ENCODE measurements at regions not wholly inside any gene's neighbourhood (a gene's known extent, or its start where the extent isn't known, plus 50 kb on each side); places are given as distances from the start of the nearest gene placed in this dataset.

GRCh38 chrX:78496483-78496882, 162.6 kb downstream of the RTL3 start:
- Histone ChIP-seq H3K4me1 (ENCODE audit: control insufficient read depth, insufficient read depth, low read length, poor library complexity, severe bottlenecking) (no peaks in the 10 kb centered on the region), H3K9me3 (ENCODE audit: control insufficient read depth, low read length) (no peaks in the 10 kb centered on the region), H3K36me3 (ENCODE audit: control insufficient read depth, insufficient read depth, low read length) (no peaks in the 10 kb centered on the region), H3K27ac (ENCODE audit: low read depth, low read length, severe bottlenecking) (no peak overlapping the region), H3K4me3 (ENCODE audit: extremely low read depth, insufficient read depth, low read length, poor library complexity, severe bottlenecking) (no peak overlapping the region)
- whole genome bisulfite sequencing, 2 experiments (ENCODE audit: insufficient coverage in 2 of 2) = no CpG with 5 or more reads among the region's 2 CpGs

GRCh38 chrX:78493180-78493579, 165.8 kb upstream of the CYSLTR1 start:
- no CpG with 5 or more reads among the region's 2 CpGs for WGBS, 2 experiments (ENCODE audit: insufficient coverage in 2 of 2)
- Histone ChIP-seq H3K4me1 (ENCODE audit: control insufficient read depth, insufficient read depth, low read length, poor library complexity, severe bottlenecking) (no peaks in the 10 kb centered on the region), H3K27ac (ENCODE audit: low read depth, low read length, severe bottlenecking) (no peak overlapping the region), H3K36me3 (ENCODE audit: control insufficient read depth, insufficient read depth, low read length) (no peaks in the 10 kb centered on the region), H3K9me3 (ENCODE audit: control insufficient read depth, low read length) (no peaks in the 10 kb centered on the region), H3K4me3 (ENCODE audit: extremely low read depth, insufficient read depth, low read length, poor library complexity, severe bottlenecking) (no peak overlapping the region)

- Histone ChIP-seq H3K27ac (ENCODE audit: low read depth, low read length, severe bottlenecking) (no peak overlapping the region), H3K4me3 (ENCODE audit: extremely low read depth, insufficient read depth, low read length, poor library complexity, severe bottlenecking) (no peak overlapping the region), H3K9me3 (ENCODE audit: control insufficient read depth, low read length) (no peaks in the 10 kb centered on the region), H3K36me3 (ENCODE audit: control insufficient read depth, insufficient read depth, low read length) (no peaks in the 10 kb centered on the region), H3K4me1 (ENCODE audit: control insufficient read depth, insufficient read depth, low read length, poor library complexity, severe bottlenecking) (no peaks in the 10 kb centered on the region)
- WGBS, 2 experiments (ENCODE audit: insufficient coverage in 2 of 2) = no CpG with 5 or more reads among the region's 2 CpGs
These were observed 149.3 kb upstream of the CYSLTR1 start for GRCh38 chrX:78476701-78477100.

- peaks cover 4% of the 10 kb centered on the region for H3K9me3 ChIP-seq (ENCODE audit: control insufficient read depth, low read length)
- no peaks in the 10 kb centered on the region for H3K36me3 ChIP-seq (ENCODE audit: control insufficient read depth, insufficient read depth, low read length)
- no CpG with 5 or more reads among the region's 1 CpG for WGBS, 2 experiments (ENCODE audit: insufficient coverage in 2 of 2)
- no peak overlapping the region for H3K27ac ChIP-seq (ENCODE audit: low read depth, low read length, severe bottlenecking)
- H3K4me1 ChIP-seq (ENCODE audit: control insufficient read depth, insufficient read depth, low read length, poor library complexity, severe bottlenecking) = no peaks in the 10 kb centered on the region
- H3K4me3 ChIP-seq (ENCODE audit: extremely low read depth, insufficient read depth, low read length, poor library complexity, severe bottlenecking) = no peak overlapping the region
These were observed 129.5 kb upstream of the CYSLTR1 start for GRCh38 chrX:78456909-78457308.

- Histone ChIP-seq H3K9me3 (ENCODE audit: control insufficient read depth, low read length) (peaks cover 4% of the 10 kb centered on the region), H3K4me1 (ENCODE audit: control insufficient read depth, insufficient read depth, low read length, poor library complexity, severe bottlenecking) (no peaks in the 10 kb centered on the region), H3K4me3 (ENCODE audit: extremely low read depth, insufficient read depth, low read length, poor library complexity, severe bottlenecking) (no peak overlapping the region), H3K27ac (ENCODE audit: low read depth, low read length, severe bottlenecking) (no peak overlapping the region), H3K36me3 (ENCODE audit: control insufficient read depth, insufficient read depth, low read length) (no peaks in the 10 kb centered on the region)
- WGBS, 2 experiments (ENCODE audit: insufficient coverage in 2 of 2) = 80 to 92% methylated on average over 1 to 2 of the region's 4 CpGs
These were observed 128.5 kb upstream of the CYSLTR1 start for GRCh38 chrX:78455901-78456300.

GRCh38 chrX:78452356-78452755, 124.9 kb upstream of the CYSLTR1 start:
- Histone ChIP-seq H3K9me3 (ENCODE audit: control insufficient read depth, low read length) (no peaks in the 10 kb centered on the region), H3K4me3 (ENCODE audit: extremely low read depth, insufficient read depth, low read length, poor library complexity, severe bottlenecking) (no peak overlapping the region), H3K36me3 (ENCODE audit: control insufficient read depth, insufficient read depth, low read length) (no peaks in the 10 kb centered on the region)

GRCh38 chrX:78437621-78438020, 110.2 kb upstream of the CYSLTR1 start:
- WGBS, 2 experiments (ENCODE audit: insufficient coverage in 2 of 2) = no CpG with 5 or more reads among the region's 2 CpGs
- Histone ChIP-seq H3K4me3 (ENCODE audit: extremely low read depth, insufficient read depth, low read length, poor library complexity, severe bottlenecking) (no peak overlapping the region), H3K4me1 (ENCODE audit: control insufficient read depth, insufficient read depth, low read length, poor library complexity, severe bottlenecking) (no peaks in the 10 kb centered on the region), H3K36me3 (ENCODE audit: control insufficient read depth, insufficient read depth, low read length) (no peaks in the 10 kb centered on the region), H3K9me3 (ENCODE audit: control insufficient read depth, low read length) (no peaks in the 10 kb centered on the region), H3K27ac (ENCODE audit: low read depth, low read length, severe bottlenecking) (no peak overlapping the region)

More at GRCh38 chrX:78452356-78452755, 124.9 kb upstream of the CYSLTR1 start:
- no peaks in the 10 kb centered on the region for H3K4me1 ChIP-seq (ENCODE audit: control insufficient read depth, insufficient read depth, low read length, poor library complexity, severe bottlenecking)
- no peak overlapping the region for H3K27ac ChIP-seq (ENCODE audit: low read depth, low read length, severe bottlenecking)

- Histone ChIP-seq H3K9me3 (ENCODE audit: control insufficient read depth, low read length) (no peaks in the 10 kb centered on the region), H3K4me3 (ENCODE audit: extremely low read depth, insufficient read depth, low read length, poor library complexity, severe bottlenecking) (no peak overlapping the region), H3K27ac (ENCODE audit: low read depth, low read length, severe bottlenecking) (no peak overlapping the region), H3K4me1 (ENCODE audit: control insufficient read depth, insufficient read depth, low read length, poor library complexity, severe bottlenecking) (no peaks in the 10 kb centered on the region), H3K36me3 (ENCODE audit: control insufficient read depth, insufficient read depth, low read length) (no peaks in the 10 kb centered on the region)
- no CpG with 5 or more reads among the region's 3 CpGs for WGBS, 2 experiments (ENCODE audit: insufficient coverage in 2 of 2)
These were observed 101.8 kb upstream of the CYSLTR1 start for GRCh38 chrX:78429172-78429571.

- 80% methylated on average over 1 of the region's 2 CpGs; no CpG with 5 or more reads in 1 of the 2 experiments for WGBS, 2 experiments (ENCODE audit: insufficient coverage in 2 of 2)
- peaks cover 6% of the 10 kb centered on the region for H3K9me3 ChIP-seq (ENCODE audit: control insufficient read depth, low read length)
- no peak overlapping the region for H3K27ac ChIP-seq (ENCODE audit: low read depth, low read length, severe bottlenecking)
- H3K4me1 ChIP-seq (ENCODE audit: control insufficient read depth, insufficient read depth, low read length, poor library complexity, severe bottlenecking) = no peaks in the 10 kb centered on the region
- no peaks in the 10 kb centered on the region for H3K36me3 ChIP-seq (ENCODE audit: control insufficient read depth, insufficient read depth, low read length)
- no peak overlapping the region for H3K4me3 ChIP-seq (ENCODE audit: extremely low read depth, insufficient read depth, low read length, poor library complexity, severe bottlenecking)
These were observed 61.3 kb upstream of the CYSLTR1 start for GRCh38 chrX:78388663-78389062.

GRCh38 chrX:78387364-78387763, 60.0 kb upstream of the CYSLTR1 start:
- Histone ChIP-seq H3K9me3 (ENCODE audit: control insufficient read depth, low read length) (peaks cover 6% of the 10 kb centered on the region), H3K4me1 (ENCODE audit: control insufficient read depth, insufficient read depth, low read length, poor library complexity, severe bottlenecking) (no peaks in the 10 kb centered on the region), H3K36me3 (ENCODE audit: control insufficient read depth, insufficient read depth, low read length) (no peaks in the 10 kb centered on the region), H3K27ac (ENCODE audit: low read depth, low read length, severe bottlenecking) (no peak overlapping the region), H3K4me3 (ENCODE audit: extremely low read depth, insufficient read depth, low read length, poor library complexity, severe bottlenecking) (no peak overlapping the region)

- H3K4me1 ChIP-seq (ENCODE audit: control insufficient read depth, insufficient read depth, low read length, poor library complexity, severe bottlenecking) = no peaks in the 10 kb centered on the region
- H3K4me3 ChIP-seq (ENCODE audit: extremely low read depth, insufficient read depth, low read length, poor library complexity, severe bottlenecking) = no peak overlapping the region
- no peaks in the 10 kb centered on the region for H3K36me3 ChIP-seq (ENCODE audit: control insufficient read depth, insufficient read depth, low read length)
- no peak overlapping the region for H3K27ac ChIP-seq (ENCODE audit: low read depth, low read length, severe bottlenecking)
- peaks cover 4% of the 10 kb centered on the region for H3K9me3 ChIP-seq (ENCODE audit: control insufficient read depth, low read length)
These were observed 57.1 kb upstream of the CYSLTR1 start for GRCh38 chrX:78384486-78384885.

- H3K4me3 ChIP-seq (ENCODE audit: extremely low read depth, insufficient read depth, low read length, poor library complexity, severe bottlenecking) = no peak overlapping the region
- no peak overlapping the region for H3K27ac ChIP-seq (ENCODE audit: low read depth, low read length, severe bottlenecking)
- H3K9me3 ChIP-seq (ENCODE audit: control insufficient read depth, low read length) = no peaks in the 10 kb centered on the region
- no peaks in the 10 kb centered on the region for H3K4me1 ChIP-seq (ENCODE audit: control insufficient read depth, insufficient read depth, low read length, poor library complexity, severe bottlenecking)
- H3K36me3 ChIP-seq (ENCODE audit: control insufficient read depth, insufficient read depth, low read length) = no peaks in the 10 kb centered on the region
- WGBS, 2 experiments (ENCODE audit: insufficient coverage in 2 of 2) = 100% methylated on average over 1 of the region's 3 CpGs; no CpG with 5 or more reads in 1 of the 2 experiments
These were observed 56.2 kb upstream of the CYSLTR1 start for GRCh38 chrX:78383594-78383993.

Data from mesodermal cell (in vitro differentiated cells).